ENCODE measurements at regions not wholly inside any gene's neighbourhood (a gene's known extent, or its start where the extent isn't known, plus 50 kb on each side); places are given as distances from the start of the nearest gene placed in this dataset.

GRCh38 chr5:35325836-35326235 lies 95.5 kb upstream of the PRLR start:
- TF ChIP-seq CTCF (IDR thresholded peaks at IDR 0.05; ENCODE audit: insufficient read depth, low read length, poor library complexity, severe bottlenecking) (no peak), EZH2phosphoT487 (conservative IDR thresholded peaks at IDR 0.05; ENCODE audit: low read length) (no peak)
